GM23338 (cell line): ENCODE measurements at regions not wholly inside any gene's neighbourhood (a gene's known extent, or its start where the extent isn't known, plus 50 kb on each side); places are given as distances from the start of the nearest gene placed in this dataset.

Source experiments
- ATAC-seq: fragments of 200-7000 bp; cut with Tn5 transposase; 3 replicates; pipeline ENCODE4 v1.9.1; 2020
- DNase-seq: peaks from one replicate; pipeline ENCODE4 v3.0.0-alpha.2; 2015; ENCODE audit warnings: low spot score
- H2AFZ ChIP-seq: fragments of 200-600 bp; sonication (generic); 2 replicates; pipeline ENCODE4 v1.8.0; 2016; ENCODE audit warnings: antibody characterized with exemption, mild to moderate bottlenecking, moderate library complexity
- H3F3A ChIP-seq: fragments of 200-600 bp; sonication (generic); replicated peaks from 2 replicates; pipeline ENCODE4 v1.8.0; 2017; ENCODE audit warnings: antibody characterized with exemption, mixed run types, low read depth
- H3K27ac ChIP-seq: fragments of 200-600 bp; sonication (generic); 2 replicates; pipeline ENCODE4 v1.6.1; 2016; ENCODE audit warnings: low read depth
- H3K27me3 ChIP-seq: fragments of 200-600 bp; sonication (generic); 2 replicates; pipeline ENCODE4 v1.8.0; 2016; ENCODE audit warnings: mild to moderate bottlenecking, mixed run types, moderate library complexity; ENCODE audit not compliant: insufficient read depth
- H3K36me3 ChIP-seq: fragments of 200-600 bp; sonication (generic); 2 replicates; pipeline ENCODE4 v1.8.0; 2016; ENCODE audit warnings: mild to moderate bottlenecking; ENCODE audit not compliant: insufficient read depth
- H3K4me1 ChIP-seq: fragments of 200-600 bp; sonication (generic); 2 replicates; pipeline ENCODE4 v1.8.0; 2016; ENCODE audit warnings: mild to moderate bottlenecking, moderate library complexity; ENCODE audit not compliant: insufficient read depth
- H3K4me2 ChIP-seq: fragments of 200-600 bp; sonication (generic); 2 replicates; pipeline ENCODE4 v1.7.1; 2017; ENCODE audit warnings: mixed run types
- H3K4me3 ChIP-seq: fragments of 200-600 bp; sonication (generic); 2 replicates; pipeline ENCODE4 v1.6.1; 2016; ENCODE audit warnings: mixed run types
- H3K79me2 ChIP-seq: fragments of 200-600 bp; sonication (generic); replicated peaks from 2 replicates; pipeline ENCODE4 v1.8.0; 2017; ENCODE audit warnings: mild to moderate bottlenecking; ENCODE audit not compliant: insufficient read depth
- H3K9me2 ChIP-seq: fragments of 200-600 bp; sonication (generic); 2 replicates; pipeline ENCODE4 v1.8.0; 2017; ENCODE audit not compliant: insufficient read depth
- H4K20me1 ChIP-seq: fragments of 200-600 bp; sonication (generic); replicated peaks from 2 replicates; pipeline ENCODE4 v1.8.0; 2017; ENCODE audit warnings: mild to moderate bottlenecking; ENCODE audit not compliant: insufficient read depth
- H3K27ac Mint-ChIP-seq: 2 replicates; pipeline ENCODE4 v1.8.0; 2020; ENCODE audit warnings: inconsistent platforms, mild to moderate bottlenecking, moderate library complexity, mixed read lengths
- H3K27me3 Mint-ChIP-seq: 3 replicates; pipeline ENCODE4 v1.8.0; 2022; ENCODE audit warnings: low read depth, mild to moderate bottlenecking, moderate library complexity, mixed read lengths, inconsistent platforms; ENCODE audit not compliant: insufficient read depth, poor library complexity
- H3K36me3 Mint-ChIP-seq: 3 replicates; pipeline ENCODE4 v1.8.0; 2021; ENCODE audit warnings: low read depth, mild to moderate bottlenecking, inconsistent platforms, moderate library complexity, mixed read lengths
- H3K4me1 Mint-ChIP-seq: 3 replicates; pipeline ENCODE4 v1.8.0; 2020; ENCODE audit warnings: mild to moderate bottlenecking, inconsistent platforms, mixed read lengths
- H3K4me3 Mint-ChIP-seq: 3 replicates; pipeline ENCODE4 v1.8.0; 2021; ENCODE audit warnings: moderate library complexity, mild to moderate bottlenecking, inconsistent platforms, mixed read lengths
- H3K9me3 Mint-ChIP-seq: 3 replicates; pipeline ENCODE4 v1.8.0; 2020; ENCODE audit warnings: moderate library complexity, mild to moderate bottlenecking, inconsistent platforms, mixed read lengths
- CREB1 ChIP-seq: fragments of 250-450 bp; sonication (Bioruptor Pico); IDR thresholded peaks from 2 replicates; pipeline ENCODE4 v1.5.0; 2020; ENCODE audit warnings: low read depth, mild to moderate bottlenecking, moderate library complexity
- EZH2 ChIP-seq: fragments of 200-600 bp; sonication (generic); IDR thresholded peaks from one replicate; pipeline ENCODE4 v1.8.0; 2017; ENCODE audit warnings: antibody characterized with exemption, mild to moderate bottlenecking, low read depth; ENCODE audit not compliant: unreplicated experiment
- EZH2phosphoT487 ChIP-seq: fragments of 200-600 bp; sonication (generic); IDR thresholded peaks from one replicate; pipeline ENCODE4 v1.8.1; 2018; ENCODE audit warnings: antibody characterized with exemption; ENCODE audit not compliant: unreplicated experiment
- JUNB ChIP-seq: IDR thresholded peaks from one replicate; pipeline ENCODE4 v1.6.1; 2016; ENCODE audit warnings: antibody characterized with exemption; ENCODE audit not compliant: unreplicated experiment
- NANOG ChIP-seq: IDR thresholded peaks from 2 replicates; pipeline ENCODE4 v1.6.1; 2016; ENCODE audit warnings: antibody characterized with exemption, borderline replicate concordance
- POLR2AphosphoS5 ChIP-seq: IDR thresholded peaks from 2 replicates; pipeline ENCODE4 v1.6.1; 2016; ENCODE audit warnings: antibody characterized with exemption, low read depth
- REST ChIP-seq: IDR thresholded peaks from one replicate; pipeline ENCODE4 v1.6.1; 2018; ENCODE audit warnings: antibody characterized with exemption; ENCODE audit not compliant: unreplicated experiment
- STAT1 ChIP-seq: IDR thresholded peaks from one replicate; pipeline ENCODE4 v1.6.1; 2016; ENCODE audit warnings: antibody characterized with exemption; ENCODE audit not compliant: unreplicated experiment
- ZNF114 ChIP-seq: fragments of 250-450 bp; sonication (Bioruptor Pico); IDR thresholded peaks from 2 replicates; pipeline ENCODE4 v1.5.0; 2020; ENCODE audit warnings: mild to moderate bottlenecking, moderate library complexity
- ZNF331 ChIP-seq: fragments of 250-450 bp; sonication (Bioruptor Pico); IDR thresholded peaks from 2 replicates; pipeline ENCODE4 v1.5.0; 2020; ENCODE audit warnings: low read depth, mild to moderate bottlenecking, moderate library complexity
- TF ChIP-seq, protein P1 (sequence below): fragments of 250-450 bp; sonication (Bioruptor Pico); IDR thresholded peaks from 2 replicates; pipeline ENCODE4 v1.5.0; 2020; ENCODE audit warnings: mild to moderate bottlenecking, moderate library complexity
- TF ChIP-seq, protein P2 (sequence below), 2 experiments: fragments of 200-600 bp in 1 of 2; sonication (generic) in 1 of 2; conservative IDR thresholded peaks; 2 replicates each; pipeline versions ENCODE4 v1.5.1 to v1.6.1; 2016 to 2017; ENCODE audit warnings: antibody characterized with exemption in 2 of 2, low read depth in 2 of 2, mild to moderate bottlenecking in 2 of 2, moderate library complexity in 1 of 2
- TF ChIP-seq, protein P3 (sequence below): IDR thresholded peaks from 2 replicates; pipeline ENCODE4 v1.6.1; 2016; ENCODE audit warnings: antibody characterized with exemption

GRCh38 chr1:182119631-182120030 lies 58.1 kb upstream of the ZNF648 start:
- Histone ChIP-seq H3K27ac (no peak overlapping the region), H2AFZ (no peak overlapping the region), H3K4me3 (no peak overlapping the region), H3K36me3 (no peaks in the 10 kb centered on the region), H3K4me1 (no peaks in the 10 kb centered on the region; the same call in 1 of the 2 replicates), H3K27me3 (no peaks in the 10 kb centered on the region), H3F3A (no peaks in the 10 kb centered on the region), H4K20me1 (no peaks in the 10 kb centered on the region), H3K4me2 (no peak overlapping the region), H3K9me2 (no peaks in the 10 kb centered on the region), H3K79me2 (no peaks in the 10 kb centered on the region)
- H3K27ac Mint-ChIP-seq: no peak overlapping the region
- TF ChIP-seq EZH2 (no peak), CREB1 (CRISPR knock-in tag) (no peak), NANOG (no peak), EZH2phosphoT487 (no peak), ZNF331 (CRISPR knock-in tag) (no peak), JUNB (no peak), REST (no peak), ZNF114 (CRISPR knock-in tag) (no peak), STAT1 (no peak), POLR2AphosphoS5 (no peak)
- TF ChIP-seq, protein P1, sequence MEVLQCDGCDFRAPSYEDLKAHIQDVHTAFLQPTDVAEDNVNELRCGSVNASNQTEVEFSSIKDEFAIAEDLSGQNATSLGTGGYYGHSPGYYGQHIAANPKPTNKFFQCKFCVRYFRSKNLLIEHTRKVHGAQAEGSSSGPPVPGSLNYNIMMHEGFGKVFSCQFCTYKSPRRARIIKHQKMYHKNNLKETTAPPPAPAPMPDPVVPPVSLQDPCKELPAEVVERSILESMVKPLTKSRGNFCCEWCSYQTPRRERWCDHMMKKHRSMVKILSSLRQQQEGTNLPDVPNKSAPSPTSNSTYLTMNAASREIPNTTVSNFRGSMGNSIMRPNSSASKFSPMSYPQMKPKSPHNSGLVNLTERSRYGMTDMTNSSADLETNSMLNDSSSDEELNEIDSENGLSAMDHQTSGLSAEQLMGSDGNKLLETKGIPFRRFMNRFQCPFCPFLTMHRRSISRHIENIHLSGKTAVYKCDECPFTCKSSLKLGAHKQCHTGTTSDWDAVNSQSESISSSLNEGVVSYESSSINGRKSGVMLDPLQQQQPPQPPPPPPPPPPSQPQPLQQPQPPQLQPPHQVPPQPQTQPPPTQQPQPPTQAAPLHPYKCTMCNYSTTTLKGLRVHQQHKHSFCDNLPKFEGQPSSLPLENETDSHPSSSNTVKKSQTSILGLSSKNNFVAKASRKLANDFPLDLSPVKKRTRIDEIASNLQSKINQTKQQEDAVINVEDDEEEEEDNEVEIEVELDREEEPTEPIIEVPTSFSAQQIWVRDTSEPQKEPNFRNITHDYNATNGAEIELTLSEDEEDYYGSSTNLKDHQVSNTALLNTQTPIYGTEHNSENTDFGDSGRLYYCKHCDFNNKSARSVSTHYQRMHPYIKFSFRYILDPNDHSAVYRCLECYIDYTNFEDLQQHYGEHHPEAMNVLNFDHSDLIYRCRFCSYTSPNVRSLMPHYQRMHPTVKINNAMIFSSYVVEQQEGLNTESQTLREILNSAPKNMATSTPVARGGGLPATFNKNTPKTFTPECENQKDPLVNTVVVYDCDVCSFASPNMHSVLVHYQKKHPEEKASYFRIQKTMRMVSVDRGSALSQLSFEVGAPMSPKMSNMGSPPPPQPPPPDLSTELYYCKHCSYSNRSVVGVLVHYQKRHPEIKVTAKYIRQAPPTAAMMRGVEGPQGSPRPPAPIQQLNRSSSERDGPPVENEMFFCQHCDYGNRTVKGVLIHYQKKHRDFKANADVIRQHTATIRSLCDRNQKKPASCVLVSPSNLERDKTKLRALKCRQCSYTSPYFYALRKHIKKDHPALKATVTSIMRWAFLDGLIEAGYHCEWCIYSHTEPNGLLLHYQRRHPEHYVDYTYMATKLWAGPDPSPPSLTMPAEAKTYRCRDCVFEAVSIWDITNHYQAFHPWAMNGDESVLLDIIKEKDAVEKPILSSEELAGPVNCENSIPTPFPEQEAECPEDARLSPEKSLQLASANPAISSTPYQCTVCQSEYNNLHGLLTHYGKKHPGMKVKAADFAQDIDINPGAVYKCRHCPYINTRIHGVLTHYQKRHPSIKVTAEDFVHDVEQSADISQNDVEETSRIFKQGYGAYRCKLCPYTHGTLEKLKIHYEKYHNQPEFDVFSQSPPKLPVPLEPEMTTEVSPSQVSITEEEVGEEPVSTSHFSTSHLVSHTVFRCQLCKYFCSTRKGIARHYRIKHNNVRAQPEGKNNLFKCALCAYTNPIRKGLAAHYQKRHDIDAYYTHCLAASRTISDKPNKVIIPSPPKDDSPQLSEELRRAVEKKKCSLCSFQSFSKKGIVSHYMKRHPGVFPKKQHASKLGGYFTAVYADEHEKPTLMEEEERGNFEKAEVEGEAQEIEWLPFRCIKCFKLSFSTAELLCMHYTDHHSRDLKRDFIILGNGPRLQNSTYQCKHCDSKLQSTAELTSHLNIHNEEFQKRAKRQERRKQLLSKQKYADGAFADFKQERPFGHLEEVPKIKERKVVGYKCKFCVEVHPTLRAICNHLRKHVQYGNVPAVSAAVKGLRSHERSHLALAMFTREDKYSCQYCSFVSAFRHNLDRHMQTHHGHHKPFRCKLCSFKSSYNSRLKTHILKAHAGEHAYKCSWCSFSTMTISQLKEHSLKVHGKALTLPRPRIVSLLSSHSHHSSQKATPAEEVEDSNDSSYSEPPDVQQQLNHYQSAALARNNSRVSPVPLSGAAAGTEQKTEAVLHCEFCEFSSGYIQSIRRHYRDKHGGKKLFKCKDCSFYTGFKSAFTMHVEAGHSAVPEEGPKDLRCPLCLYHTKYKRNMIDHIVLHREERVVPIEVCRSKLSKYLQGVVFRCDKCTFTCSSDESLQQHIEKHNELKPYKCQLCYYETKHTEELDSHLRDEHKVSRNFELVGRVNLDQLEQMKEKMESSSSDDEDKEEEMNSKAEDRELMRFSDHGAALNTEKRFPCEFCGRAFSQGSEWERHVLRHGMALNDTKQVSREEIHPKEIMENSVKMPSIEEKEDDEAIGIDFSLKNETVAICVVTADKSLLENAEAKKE (CRISPR knock-in tag): no peak
- TF ChIP-seq, protein P2, sequence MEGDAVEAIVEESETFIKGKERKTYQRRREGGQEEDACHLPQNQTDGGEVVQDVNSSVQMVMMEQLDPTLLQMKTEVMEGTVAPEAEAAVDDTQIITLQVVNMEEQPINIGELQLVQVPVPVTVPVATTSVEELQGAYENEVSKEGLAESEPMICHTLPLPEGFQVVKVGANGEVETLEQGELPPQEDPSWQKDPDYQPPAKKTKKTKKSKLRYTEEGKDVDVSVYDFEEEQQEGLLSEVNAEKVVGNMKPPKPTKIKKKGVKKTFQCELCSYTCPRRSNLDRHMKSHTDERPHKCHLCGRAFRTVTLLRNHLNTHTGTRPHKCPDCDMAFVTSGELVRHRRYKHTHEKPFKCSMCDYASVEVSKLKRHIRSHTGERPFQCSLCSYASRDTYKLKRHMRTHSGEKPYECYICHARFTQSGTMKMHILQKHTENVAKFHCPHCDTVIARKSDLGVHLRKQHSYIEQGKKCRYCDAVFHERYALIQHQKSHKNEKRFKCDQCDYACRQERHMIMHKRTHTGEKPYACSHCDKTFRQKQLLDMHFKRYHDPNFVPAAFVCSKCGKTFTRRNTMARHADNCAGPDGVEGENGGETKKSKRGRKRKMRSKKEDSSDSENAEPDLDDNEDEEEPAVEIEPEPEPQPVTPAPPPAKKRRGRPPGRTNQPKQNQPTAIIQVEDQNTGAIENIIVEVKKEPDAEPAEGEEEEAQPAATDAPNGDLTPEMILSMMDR (conservative IDR thresholded peaks at IDR 0.05; ENCODE audit: low read depth in 2 of 2): no peak
- TF ChIP-seq, protein P3, sequence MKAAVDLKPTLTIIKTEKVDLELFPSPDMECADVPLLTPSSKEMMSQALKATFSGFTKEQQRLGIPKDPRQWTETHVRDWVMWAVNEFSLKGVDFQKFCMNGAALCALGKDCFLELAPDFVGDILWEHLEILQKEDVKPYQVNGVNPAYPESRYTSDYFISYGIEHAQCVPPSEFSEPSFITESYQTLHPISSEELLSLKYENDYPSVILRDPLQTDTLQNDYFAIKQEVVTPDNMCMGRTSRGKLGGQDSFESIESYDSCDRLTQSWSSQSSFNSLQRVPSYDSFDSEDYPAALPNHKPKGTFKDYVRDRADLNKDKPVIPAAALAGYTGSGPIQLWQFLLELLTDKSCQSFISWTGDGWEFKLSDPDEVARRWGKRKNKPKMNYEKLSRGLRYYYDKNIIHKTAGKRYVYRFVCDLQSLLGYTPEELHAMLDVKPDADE: no peak
- H3K27me3 Mint-ChIP-seq: no peaks in the 10 kb centered on the region
- H3K4me1 Mint-ChIP-seq: peaks cover 3% of the 10 kb centered on the region; the same call in 2 of the 3 replicates
- ATAC-seq (no peak), DNase-seq (no peak)
- no peak overlapping the region for H3K4me3 Mint-ChIP-seq
- H3K9me3 Mint-ChIP-seq: no peaks in the 10 kb centered on the region
- H3K36me3 Mint-ChIP-seq: no peaks in the 10 kb centered on the region
